Astrocyte (in vitro differentiated cells and primary cell): ENCODE measurements at regions not wholly inside any gene's neighbourhood (a gene's known extent, or its start where the extent isn't known, plus 50 kb on each side); places are given as distances from the start of the nearest gene placed in this dataset.

Experiments
- DNase-seq: peaks from one replicate; pipeline ENCODE4 v3.0.0-alpha.2; 2010; ENCODE audit warnings: low read depth
- FAIRE-seq: peaks from 2 replicates; lab custom pipeline; 2011; peaks lifted over from hg19 to GRCh38; lab: Jason Lieb, UNC
- H2AFZ ChIP-seq: 2 replicates; pipeline ENCODE4 v1.6.0; 2012; ENCODE audit warnings: low read depth, low read length, inconsistent platforms
- H3K27ac ChIP-seq: 2 replicates; pipeline ENCODE4 v1.5.1; 2011; ENCODE audit warnings: low read depth, low read length, inconsistent platforms
- H3K27me3 ChIP-seq: 2 replicates; pipeline ENCODE4 v1.6.0; 2011; ENCODE audit warnings: low read length, inconsistent platforms; ENCODE audit not compliant: insufficient read depth
- H3K36me3 ChIP-seq: 2 replicates; pipeline ENCODE4 v1.5.1; 2011; ENCODE audit warnings: low read length, inconsistent platforms; ENCODE audit not compliant: insufficient read depth
- H3K4me1 ChIP-seq: 2 replicates; pipeline ENCODE4 v1.5.1; 2011; ENCODE audit warnings: low read length, inconsistent platforms; ENCODE audit not compliant: insufficient read depth
- H3K4me2 ChIP-seq: 2 replicates; pipeline ENCODE4 v1.6.0; 2012; ENCODE audit warnings: low read length, inconsistent platforms
- H3K4me3 ChIP-seq: 2 replicates; pipeline ENCODE4 v1.5.1; 2011; ENCODE audit warnings: low read depth, mild to moderate bottlenecking, low read length, inconsistent platforms; ENCODE audit not compliant: insufficient read depth
- H3K79me2 ChIP-seq: 2 replicates; pipeline ENCODE4 v1.6.0; 2012; ENCODE audit warnings: mild to moderate bottlenecking, low read length, inconsistent platforms; ENCODE audit not compliant: insufficient read depth
- H3K9ac ChIP-seq: 2 replicates; pipeline ENCODE4 v1.6.0; 2012; ENCODE audit warnings: mild to moderate bottlenecking, low read length, inconsistent platforms
- H3K9me3 ChIP-seq: 2 replicates; pipeline ENCODE4 v1.5.1; 2012; ENCODE audit warnings: low read depth, mild to moderate bottlenecking, low read length, inconsistent platforms; ENCODE audit not compliant: insufficient read depth
- H4K20me1 ChIP-seq: 2 replicates; pipeline ENCODE4 v1.6.0; 2012; ENCODE audit warnings: low read length, inconsistent platforms; ENCODE audit not compliant: insufficient read depth
- H3K27ac Mint-ChIP-seq: one replicate; pipeline ENCODE4 v1.8.0; 2021; ENCODE audit warnings: mild to moderate bottlenecking, mixed read lengths; ENCODE audit not compliant: unreplicated experiment
- H3K27me3 Mint-ChIP-seq: one replicate; pipeline ENCODE4 v1.8.0; 2021; ENCODE audit warnings: low read depth, mixed read lengths; ENCODE audit not compliant: unreplicated experiment
- H3K36me3 Mint-ChIP-seq: one replicate; pipeline ENCODE4 v1.8.0; 2021; ENCODE audit warnings: low read depth, mixed read lengths; ENCODE audit not compliant: unreplicated experiment
- H3K4me1 Mint-ChIP-seq: one replicate; pipeline ENCODE4 v1.8.0; 2021; ENCODE audit warnings: low read depth, mixed read lengths; ENCODE audit not compliant: unreplicated experiment
- H3K4me3 Mint-ChIP-seq: one replicate; pipeline ENCODE4 v1.8.0; 2021; ENCODE audit warnings: mild to moderate bottlenecking, moderate library complexity, mixed read lengths; ENCODE audit not compliant: unreplicated experiment
- H3K9me3 Mint-ChIP-seq: one replicate; pipeline ENCODE4 v1.8.0; 2021; ENCODE audit warnings: mild to moderate bottlenecking, mixed read lengths; ENCODE audit not compliant: unreplicated experiment
- CTCF ChIP-seq: IDR thresholded peaks from 2 replicates; pipeline ENCODE4 v1.5.1; 2011; ENCODE audit warnings: low read depth, mild to moderate bottlenecking, inconsistent platforms, low read length, moderate library complexity; ENCODE audit not compliant: insufficient read depth
- EZH2 ChIP-seq: IDR thresholded peaks from 2 replicates; pipeline ENCODE4 v1.6.1; 2012; ENCODE audit warnings: mild to moderate bottlenecking, low read length, inconsistent platforms; ENCODE audit not compliant: insufficient read depth

- no peak for DNase-seq
- FAIRE-seq: no peak
- H3K27ac Mint-ChIP-seq: no peak overlapping the region
Observed at GRCh38 chr4:8735236-8736089, 136.2 kb downstream of the HMX1 start.

GRCh38 chr4:8732681-8733243 lies 138.9 kb downstream of the HMX1 start:
- Mint-ChIP-seq H3K36me3 (no peaks in the 10 kb centered on the region), H3K9me3 (peaks cover 10% of the 10 kb centered on the region), H3K27me3 (peaks cover 14% of the 10 kb centered on the region), H3K27ac (no peak overlapping the region), H3K4me1 (peaks cover 5% of the 10 kb centered on the region), H3K4me3 (no peak overlapping the region)
- FAIRE-seq: no peak
- no peaks in the 10 kb centered on the region for H3K79me2 ChIP-seq
- DNase-seq: no peak
- no peaks in the 10 kb centered on the region for H4K20me1 ChIP-seq
- H3K27me3 ChIP-seq: no peaks in the 10 kb centered on the region
- no peaks in the 10 kb centered on the region for H3K4me1 ChIP-seq
- peaks cover 3% of the 10 kb centered on the region for H3K9me3 ChIP-seq
- H3K4me3 ChIP-seq: no peak overlapping the region
- no peak overlapping the region for H3K27ac ChIP-seq
- TF ChIP-seq CTCF (no peak), EZH2 (no peak)
- no peak overlapping the region for H2AFZ ChIP-seq
- H3K9ac ChIP-seq: no peak overlapping the region
- no peak overlapping the region for H3K4me2 ChIP-seq
- H3K36me3 ChIP-seq: no peaks in the 10 kb centered on the region

More at GRCh38 chr4:8735236-8736089, 136.2 kb downstream of the HMX1 start:
- no peak overlapping the region for H3K9ac ChIP-seq
- TF ChIP-seq EZH2 (no peak), CTCF (no peak)
- Mint-ChIP-seq H3K4me1 (peaks cover 5% of the 10 kb centered on the region), H3K27me3 (peaks cover 14% of the 10 kb centered on the region), H3K4me3 (no peak overlapping the region), H3K36me3 (no peaks in the 10 kb centered on the region), H3K9me3 (peaks cover 8% of the 10 kb centered on the region)
- no peaks in the 10 kb centered on the region for H3K4me1 ChIP-seq
- no peaks in the 10 kb centered on the region for H3K79me2 ChIP-seq
- H3K9me3 ChIP-seq: peaks cover 3% of the 10 kb centered on the region
- H3K4me3 ChIP-seq: no peak overlapping the region
- no peaks in the 10 kb centered on the region for H4K20me1 ChIP-seq
- no peaks in the 10 kb centered on the region for H3K27me3 ChIP-seq
- H3K4me2 ChIP-seq: no peak overlapping the region
- H3K36me3 ChIP-seq: no peaks in the 10 kb centered on the region
- H3K27ac ChIP-seq: no peak overlapping the region
- no peak overlapping the region for H2AFZ ChIP-seq

GRCh38 chr4:8732092-8732491 lies 139.5 kb downstream of the CPZ start:
- Histone ChIP-seq H3K27me3 (no peaks in the 10 kb centered on the region), H3K4me3 (no peak overlapping the region), H3K79me2 (no peaks in the 10 kb centered on the region), H3K9ac (no peak overlapping the region), H3K4me2 (no peak overlapping the region), H2AFZ (no peak overlapping the region), H3K36me3 (no peaks in the 10 kb centered on the region), H3K9me3 (peaks cover 3% of the 10 kb centered on the region), H4K20me1 (no peaks in the 10 kb centered on the region), H3K4me1 (no peaks in the 10 kb centered on the region), H3K27ac (no peak overlapping the region)
- Mint-ChIP-seq H3K9me3 (peaks cover 10% of the 10 kb centered on the region), H3K27me3 (peaks cover 19% of the 10 kb centered on the region), H3K36me3 (no peaks in the 10 kb centered on the region), H3K27ac (no peak overlapping the region), H3K4me3 (no peak overlapping the region), H3K4me1 (peaks cover 5% of the 10 kb centered on the region)
- no peak for DNase-seq
- no peak for FAIRE-seq
- TF ChIP-seq CTCF (no peak), EZH2 (no peak)
